Muscle of leg (tissue), 3 donors: ENCODE measurements at regions not wholly inside any gene's neighbourhood (a gene's known extent, or its start where the extent isn't known, plus 50 kb on each side); places are given as distances from the start of the nearest gene placed in this dataset.

ENCODE experiments used
- DNase-seq: peaks from one replicate; pipeline ENCODE4 v3.0.0; 2013
- H3K27ac ChIP-seq: one replicate; pipeline ENCODE4 v1.5.1; 2013; ENCODE audit warnings: mild to moderate bottlenecking, low read length, control low read depth
- H3K27me3 ChIP-seq: one replicate; pipeline ENCODE4 v1.6.1; 2013; ENCODE audit warnings: low read length; ENCODE audit not compliant: control insufficient read depth, insufficient read depth
- H3K36me3 ChIP-seq: one replicate; pipeline ENCODE4 v1.6.1; 2013; ENCODE audit warnings: low read length; ENCODE audit not compliant: control insufficient read depth, insufficient read depth
- H3K4me1 ChIP-seq: one replicate; pipeline ENCODE4 v1.6.1; 2013; ENCODE audit warnings: low read length; ENCODE audit not compliant: control insufficient read depth, insufficient read depth
- H3K4me3 ChIP-seq: one replicate; pipeline ENCODE4 v1.5.1; 2013; ENCODE audit warnings: low read length, control low read depth
- H3K9me3 ChIP-seq: replicated peaks from 2 replicates; pipeline ENCODE4 v1.6.1; 2013; ENCODE audit warnings: low read depth, low read length; ENCODE audit not compliant: control insufficient read depth
- WGBS: methylation state at CpG from one replicate; pipeline ENCODE4 v1.1.5; 2013; ENCODE audit warnings: missing lambda C conversion rate; ENCODE audit not compliant: insufficient coverage; 5-methylcytosine and 5-hydroxymethylcytosine counted together

DNA sequence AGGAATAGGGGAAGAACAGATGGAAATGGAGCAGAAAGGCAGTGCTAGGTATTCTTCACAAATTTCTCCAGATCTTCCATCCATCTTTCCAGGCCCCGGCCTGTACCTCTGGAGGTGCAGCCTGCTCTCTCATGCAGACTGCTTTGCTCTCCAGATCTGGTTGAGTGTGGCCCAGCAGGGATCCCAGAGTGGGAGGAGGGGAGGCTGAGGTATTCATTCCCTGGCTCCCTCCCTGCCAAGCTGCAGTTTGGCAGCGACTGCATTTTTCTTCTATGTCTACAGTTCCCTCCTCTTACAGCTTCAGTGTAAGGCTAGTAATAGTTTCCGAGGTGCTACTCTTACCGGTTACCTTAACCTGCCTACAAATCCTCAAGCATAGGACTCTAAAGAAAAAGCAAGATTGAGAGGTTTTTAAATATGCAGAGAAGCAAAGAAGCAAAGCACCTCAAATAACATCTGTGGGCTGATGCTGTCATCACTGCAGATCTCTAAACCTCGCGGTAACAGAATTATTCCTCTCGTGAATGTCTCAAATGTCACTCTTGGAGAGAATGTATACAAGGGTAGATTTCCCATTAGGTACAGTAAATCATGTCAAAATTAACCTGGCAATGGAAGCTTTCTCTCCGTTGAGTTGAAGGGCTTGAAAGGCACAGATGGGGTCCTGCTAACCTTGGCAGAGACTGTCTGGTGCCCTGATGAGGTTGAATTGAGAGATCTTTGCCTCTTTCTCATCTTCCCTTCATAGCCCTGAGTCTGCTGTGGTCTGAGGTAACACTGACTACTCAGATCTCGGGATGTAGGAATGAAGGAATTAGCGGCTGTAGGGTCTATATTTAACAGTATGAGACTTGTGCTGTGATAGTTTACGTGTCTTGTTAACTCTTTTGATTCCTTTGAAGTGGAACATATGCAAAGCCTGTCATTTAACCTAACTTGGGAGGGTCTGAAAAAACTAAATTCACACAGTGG, 297.9 kb upstream of the C11orf87 start:
- Histone ChIP-seq H3K9me3 (no peaks in the 10 kb centered on the region), H3K4me3 (no peak overlapping the region), H3K36me3 (no peaks in the 10 kb centered on the region), H3K27me3 (no peaks in the 10 kb centered on the region), H3K4me1 (peaks cover 5% of the 10 kb centered on the region), H3K27ac (no peak overlapping the region)
- WGBS, result no CpG with 5 or more reads among the region's 11 CpGs
- peak; percentile 15 for DNase-seq

DNA sequence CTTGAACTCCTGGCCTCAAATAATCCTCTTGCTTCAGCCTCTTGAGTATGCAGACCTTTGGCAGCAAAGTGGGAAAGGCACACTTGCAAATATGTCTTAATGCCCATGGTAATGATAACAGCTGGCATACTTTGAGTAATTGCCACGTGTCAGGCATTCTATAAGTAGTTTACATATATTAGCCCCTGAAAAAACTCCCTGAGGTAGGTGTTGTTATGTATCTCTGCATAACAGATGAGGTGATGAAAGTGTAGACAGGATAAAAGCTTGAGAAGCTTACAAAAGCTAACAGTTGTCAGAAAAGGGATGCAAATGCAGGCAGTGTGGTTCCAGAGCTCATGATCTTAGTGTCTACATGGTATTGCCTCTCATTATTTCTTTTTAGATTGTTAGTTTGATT, 291.1 kb upstream of the C11orf87 start:
- no peaks in the 10 kb centered on the region for H3K36me3 ChIP-seq
- no peak overlapping the region for H3K27ac ChIP-seq
- no peaks in the 10 kb centered on the region for H3K9me3 ChIP-seq
- no peak overlapping the region for H3K4me3 ChIP-seq
- WGBS, result no CpG with 5 or more reads among the region's 1 CpG
- H3K27me3 ChIP-seq, result no peaks in the 10 kb centered on the region
- no peaks in the 10 kb centered on the region for H3K4me1 ChIP-seq
- no peak for DNase-seq

DNA sequence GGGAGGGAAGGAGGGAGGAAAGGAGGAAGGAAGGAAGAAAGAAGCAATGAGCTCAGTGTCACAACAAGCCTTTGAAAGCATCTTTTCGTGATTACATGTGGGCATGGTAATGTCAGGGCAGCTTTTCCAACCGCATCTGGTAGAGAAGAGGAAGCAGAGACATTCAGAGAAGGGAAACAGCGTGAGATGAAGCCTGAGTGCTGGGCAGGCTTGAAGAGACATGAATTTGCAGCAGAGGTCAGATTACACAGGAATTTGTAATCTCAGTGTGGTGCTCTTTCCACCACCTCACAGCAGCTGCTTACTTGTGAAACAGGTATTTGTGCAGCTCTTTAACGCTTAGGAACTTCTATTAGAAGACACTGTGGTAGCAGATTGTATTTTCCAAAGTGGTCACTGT, 289.5 kb upstream of the C11orf87 start:
- WGBS, result 40% methylated on average over 3 of the region's 4 CpGs
- H3K36me3 ChIP-seq, result no peaks in the 10 kb centered on the region
- no peaks in the 10 kb centered on the region for H3K4me1 ChIP-seq
- no peaks in the 10 kb centered on the region for H3K27me3 ChIP-seq
- no peak overlapping the region for H3K27ac ChIP-seq
- H3K4me3 ChIP-seq, result no peak overlapping the region
- DNase-seq, result no peak
- H3K9me3 ChIP-seq, result no peaks in the 10 kb centered on the region

DNA sequence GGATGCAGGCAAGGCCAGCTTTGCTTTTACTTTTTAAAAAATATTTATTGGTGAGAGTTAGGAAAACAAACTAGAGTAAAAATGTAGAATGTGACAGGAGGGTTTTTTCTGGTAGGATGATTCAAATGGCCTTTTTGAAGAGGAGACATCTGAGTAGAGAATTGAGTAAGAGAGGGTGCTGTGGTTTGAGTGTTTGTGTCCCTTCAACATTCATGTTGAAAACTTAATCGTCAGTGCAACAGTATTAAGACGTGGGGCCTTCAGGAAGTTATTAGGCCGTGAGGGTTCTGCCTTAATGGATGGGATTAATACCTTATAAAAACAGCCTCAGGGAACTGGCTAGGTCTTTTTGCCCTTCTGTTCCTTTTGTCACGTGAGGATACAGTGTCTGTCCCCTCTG, 288.8 kb upstream of the C11orf87 start:
- Histone ChIP-seq H3K27me3 (no peaks in the 10 kb centered on the region), H3K36me3 (no peaks in the 10 kb centered on the region), H3K27ac (no peak overlapping the region), H3K9me3 (no peaks in the 10 kb centered on the region), H3K4me1 (no peaks in the 10 kb centered on the region), H3K4me3 (no peak overlapping the region)
- no peak for DNase-seq
- WGBS, result 71% methylated on average over 1 of the region's 4 CpGs

DNA sequence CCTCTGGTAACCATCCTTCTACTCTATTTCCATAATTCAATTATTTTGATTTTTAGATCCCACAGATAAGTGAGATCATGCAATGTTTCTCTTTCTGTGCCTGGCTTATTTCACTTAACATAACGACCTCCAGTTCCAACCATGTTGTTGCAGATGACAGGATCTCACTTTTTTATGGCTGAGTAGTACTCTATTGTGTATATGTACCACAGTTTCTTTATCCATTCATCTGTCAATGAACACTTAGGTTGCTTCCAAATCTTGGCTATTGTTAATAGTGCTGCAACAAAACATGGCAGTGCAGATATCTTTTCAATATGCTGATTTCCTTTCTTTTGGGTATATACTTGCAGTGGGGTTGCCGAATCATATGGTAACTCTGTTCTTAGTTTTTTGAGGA, 286.4 kb upstream of the C11orf87 start:
- no peak for DNase-seq
- WGBS, result no CpG with 5 or more reads among the region's 2 CpGs
- no peak overlapping the region for H3K4me3 ChIP-seq
- no peaks in the 10 kb centered on the region for H3K9me3 ChIP-seq
- H3K36me3 ChIP-seq, result no peaks in the 10 kb centered on the region
- H3K27me3 ChIP-seq, result no peaks in the 10 kb centered on the region
- H3K4me1 ChIP-seq, result no peaks in the 10 kb centered on the region
- H3K27ac ChIP-seq, result no peak overlapping the region

- H3K9me3 ChIP-seq, result no peaks in the 10 kb centered on the region
- no peak for DNase-seq
- H3K4me3 ChIP-seq, result no peak overlapping the region
- H3K27me3 ChIP-seq, result no peaks in the 10 kb centered on the region
- H3K27ac ChIP-seq, result no peak overlapping the region
- H3K36me3 ChIP-seq, result no peaks in the 10 kb centered on the region
- H3K4me1 ChIP-seq, result no peaks in the 10 kb centered on the region
Measured at GRCh38 chr11:109138196-109138595, 283.8 kb upstream of the C11orf87 start.

DNA sequence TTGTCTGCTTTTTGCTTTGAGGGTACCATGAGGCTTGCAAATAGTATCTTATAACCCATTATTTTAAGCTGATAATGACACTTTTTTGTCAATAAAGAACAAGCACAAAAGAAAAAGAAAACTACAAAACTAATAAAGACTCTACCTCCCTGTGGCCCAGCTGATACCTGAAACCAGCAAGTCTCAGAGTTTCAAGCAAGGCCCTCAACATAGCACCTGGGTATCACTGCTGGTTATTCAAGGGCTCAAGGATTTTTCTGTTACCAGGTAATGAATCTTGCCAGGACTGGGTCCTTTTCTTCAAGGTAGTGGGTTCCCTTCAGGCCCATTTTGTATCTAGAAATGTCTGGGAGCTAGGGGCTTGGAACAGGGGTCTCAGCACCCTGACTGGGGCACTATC, 281.6 kb upstream of the C11orf87 start:
- Histone ChIP-seq H3K4me1 (no peaks in the 10 kb centered on the region), H3K4me3 (no peak overlapping the region), H3K27ac (no peak overlapping the region)

GRCh38 chr11:109140857-109141515, 281.0 kb upstream of the C11orf87 start:
- WGBS, result 81% methylated on average over 2 of the region's 3 CpGs
- no peak overlapping the region for H3K27ac ChIP-seq
- no peak for DNase-seq
- H3K4me1 ChIP-seq, result no peaks in the 10 kb centered on the region
- H3K36me3 ChIP-seq, result no peaks in the 10 kb centered on the region
- no peaks in the 10 kb centered on the region for H3K27me3 ChIP-seq
- H3K9me3 ChIP-seq, result no peaks in the 10 kb centered on the region
- no peak overlapping the region for H3K4me3 ChIP-seq

More for the DNA sequence above, 281.6 kb upstream of the C11orf87 start:
- no peaks in the 10 kb centered on the region for H3K9me3 ChIP-seq
- DNase-seq, result no peak
- no peaks in the 10 kb centered on the region for H3K36me3 ChIP-seq
- no peaks in the 10 kb centered on the region for H3K27me3 ChIP-seq

- H3K9me3 ChIP-seq, result no peaks in the 10 kb centered on the region
- WGBS, result 92% methylated on average over 10 of the region's 14 CpGs
- H3K27ac ChIP-seq, result no peak overlapping the region
- no peaks in the 10 kb centered on the region for H3K4me1 ChIP-seq
- no peak overlapping the region for H3K4me3 ChIP-seq
- no peak for DNase-seq
- H3K36me3 ChIP-seq, result no peaks in the 10 kb centered on the region
- H3K27me3 ChIP-seq, result no peaks in the 10 kb centered on the region
Measured at GRCh38 chr11:109145287-109145686, 276.7 kb upstream of the C11orf87 start.

DNA sequence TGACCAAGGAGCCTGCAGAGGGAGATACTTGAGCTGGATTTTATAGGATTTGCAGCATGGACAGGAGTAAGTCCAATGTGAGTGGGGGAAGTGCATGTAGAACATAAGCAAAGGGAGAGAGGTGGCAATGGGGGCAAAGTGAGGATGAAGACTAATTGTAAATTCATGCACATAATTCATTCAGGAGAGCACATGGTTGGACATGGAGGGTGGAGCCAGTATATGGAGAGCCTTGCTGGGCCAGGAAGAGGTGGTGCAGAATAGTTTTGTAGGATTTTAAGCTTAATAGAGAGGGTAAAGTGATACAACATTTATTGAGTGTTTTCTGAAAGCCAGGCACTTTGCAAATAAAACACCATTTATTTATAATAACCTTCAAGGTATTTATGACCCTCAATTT, 274.3 kb upstream of the C11orf87 start:
- H3K9me3 ChIP-seq, result no peaks in the 10 kb centered on the region
- H3K4me1 ChIP-seq, result no peaks in the 10 kb centered on the region
- no peak overlapping the region for H3K4me3 ChIP-seq
- no peaks in the 10 kb centered on the region for H3K36me3 ChIP-seq
- H3K27me3 ChIP-seq, result no peaks in the 10 kb centered on the region
- DNase-seq, result no peak
- no peak overlapping the region for H3K27ac ChIP-seq
